ENCODE measurements at regions not wholly inside any gene's neighbourhood (a gene's known extent, or its start where the extent isn't known, plus 50 kb on each side); places are given as distances from the start of the nearest gene placed in this dataset.

- TF ChIP-seq BACH2 (CRISPR knock-in tag; IDR thresholded peaks at IDR 0.05; ENCODE audit: borderline replicate concordance) (no peak), ZNF565 (CRISPR knock-in tag; conservative IDR thresholded peaks at IDR 0.05; ENCODE audit: low read depth) (no peak), SNAI2 (CRISPR knock-in tag; IDR thresholded peaks at IDR 0.05) (no peak), PATZ1 (CRISPR knock-in tag; IDR thresholded peaks at IDR 0.05; ENCODE audit: borderline replicate concordance) (no peak), ZC3H10 (CRISPR knock-in tag; IDR thresholded peaks at IDR 0.05) (no peak), ZNF8 (CRISPR knock-in tag; IDR thresholded peaks at IDR 0.05) (no peak), PPARA (CRISPR knock-in tag; IDR thresholded peaks at IDR 0.05; ENCODE audit: borderline replicate concordance) (no peak), GLIS3 (CRISPR knock-in tag; IDR thresholded peaks at IDR 0.05) (no peak)
Measured at GRCh38 chr11:81869351-81870065, 864.2 kb downstream of the FAM181B start.

Measured in SK-N-SH treated with all-trans-retinoic acid at 6 μM for 48 hours (cell line).